HG02943 (cell line): ENCODE measurements at regions not wholly inside any gene's neighbourhood (a gene's known extent, or its start where the extent isn't known, plus 50 kb on each side); places are given as distances from the start of the nearest gene placed in this dataset.

Experiments used
- ATAC-seq: cut with Tn5 transposase; IDR thresholded peaks from one replicate; pipeline ENCODE4 v1.9.1; 2021; ENCODE audit warnings: mild to moderate bottlenecking, low read depth, moderate library complexity; ENCODE audit not compliant: unreplicated experiment

- no peak for ATAC-seq
Measured at GRCh38 chr20:17796091-17796563, 96.4 kb downstream of the BANF2 start.

- no peak for ATAC-seq
Measured at GRCh38 chr20:17795501-17796071, 95.8 kb downstream of the BANF2 start.

GRCh38 chr20:17795003-17795402 lies 95.2 kb downstream of the BANF2 start:
- no peak for ATAC-seq

- ATAC-seq: no peak
Measured at GRCh38 chr20:17794400-17794799, 94.6 kb downstream of the BANF2 start.

- no peak for ATAC-seq
Measured at GRCh38 chr20:17793986-17794385, 94.2 kb downstream of the BANF2 start.

GRCh38 chr20:17790296-17790695 lies 90.5 kb downstream of the BANF2 start:
- no peak for ATAC-seq

- ATAC-seq: no peak
Measured at GRCh38 chr20:17787816-17788215, 88.0 kb downstream of the BANF2 start.

- ATAC-seq: no peak
Measured at GRCh38 chr20:17786221-17786718, 86.5 kb downstream of the BANF2 start.
